ENCODE measurements at regions not wholly inside any gene's neighbourhood (a gene's known extent, or its start where the extent isn't known, plus 50 kb on each side); places are given as distances from the start of the nearest gene placed in this dataset.
A peak's percentile ranks its signal among the peaks of the same experiment; 100 is the strongest.

DNA sequence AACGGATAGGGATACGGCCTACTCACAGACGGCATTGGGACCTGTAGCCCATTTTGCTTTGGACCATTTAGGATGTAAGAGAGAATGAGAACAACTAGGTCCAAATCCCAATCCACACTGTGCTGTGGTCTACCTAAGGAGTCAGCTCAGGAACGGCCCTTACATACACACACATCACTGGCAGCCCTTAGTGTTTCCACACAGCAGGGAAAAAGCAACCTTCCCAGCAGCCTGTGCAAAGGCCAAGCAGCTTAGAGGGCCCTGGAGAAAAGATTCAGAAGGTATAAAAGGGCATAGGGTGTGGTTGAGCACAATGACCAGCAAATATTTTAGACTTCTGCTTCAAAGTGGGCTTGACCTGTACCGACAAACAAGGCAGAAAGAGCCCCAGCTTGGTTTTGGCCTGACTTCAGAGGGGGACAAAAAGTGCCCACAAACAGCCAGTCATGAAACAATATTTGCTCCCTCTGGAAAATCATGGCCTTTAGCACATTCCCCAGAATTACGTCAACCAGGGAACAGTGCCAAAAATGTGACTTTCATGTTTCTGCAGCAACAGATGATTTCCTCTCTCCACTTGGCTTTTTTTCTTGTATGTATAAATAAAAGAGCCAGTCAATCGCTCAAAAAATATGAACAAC, 359.5 kb upstream of the FGF16 start:
- TF ChIP-seq, protein P1, sequence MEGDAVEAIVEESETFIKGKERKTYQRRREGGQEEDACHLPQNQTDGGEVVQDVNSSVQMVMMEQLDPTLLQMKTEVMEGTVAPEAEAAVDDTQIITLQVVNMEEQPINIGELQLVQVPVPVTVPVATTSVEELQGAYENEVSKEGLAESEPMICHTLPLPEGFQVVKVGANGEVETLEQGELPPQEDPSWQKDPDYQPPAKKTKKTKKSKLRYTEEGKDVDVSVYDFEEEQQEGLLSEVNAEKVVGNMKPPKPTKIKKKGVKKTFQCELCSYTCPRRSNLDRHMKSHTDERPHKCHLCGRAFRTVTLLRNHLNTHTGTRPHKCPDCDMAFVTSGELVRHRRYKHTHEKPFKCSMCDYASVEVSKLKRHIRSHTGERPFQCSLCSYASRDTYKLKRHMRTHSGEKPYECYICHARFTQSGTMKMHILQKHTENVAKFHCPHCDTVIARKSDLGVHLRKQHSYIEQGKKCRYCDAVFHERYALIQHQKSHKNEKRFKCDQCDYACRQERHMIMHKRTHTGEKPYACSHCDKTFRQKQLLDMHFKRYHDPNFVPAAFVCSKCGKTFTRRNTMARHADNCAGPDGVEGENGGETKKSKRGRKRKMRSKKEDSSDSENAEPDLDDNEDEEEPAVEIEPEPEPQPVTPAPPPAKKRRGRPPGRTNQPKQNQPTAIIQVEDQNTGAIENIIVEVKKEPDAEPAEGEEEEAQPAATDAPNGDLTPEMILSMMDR (IDR thresholded peaks at IDR 0.05) = no peak
- TF ChIP-seq POLR2A (IDR thresholded peaks at IDR 0.05) (no peak), EP300 (IDR thresholded peaks at IDR 0.05) (peak in 1 of 2 donors; percentile 49)

Measured in tibial nerve (tissue), 4 donors.